ENCODE measurements at regions not wholly inside any gene's neighbourhood (a gene's known extent, or its start where the extent isn't known, plus 50 kb on each side); places are given as distances from the start of the nearest gene placed in this dataset.

DNA sequence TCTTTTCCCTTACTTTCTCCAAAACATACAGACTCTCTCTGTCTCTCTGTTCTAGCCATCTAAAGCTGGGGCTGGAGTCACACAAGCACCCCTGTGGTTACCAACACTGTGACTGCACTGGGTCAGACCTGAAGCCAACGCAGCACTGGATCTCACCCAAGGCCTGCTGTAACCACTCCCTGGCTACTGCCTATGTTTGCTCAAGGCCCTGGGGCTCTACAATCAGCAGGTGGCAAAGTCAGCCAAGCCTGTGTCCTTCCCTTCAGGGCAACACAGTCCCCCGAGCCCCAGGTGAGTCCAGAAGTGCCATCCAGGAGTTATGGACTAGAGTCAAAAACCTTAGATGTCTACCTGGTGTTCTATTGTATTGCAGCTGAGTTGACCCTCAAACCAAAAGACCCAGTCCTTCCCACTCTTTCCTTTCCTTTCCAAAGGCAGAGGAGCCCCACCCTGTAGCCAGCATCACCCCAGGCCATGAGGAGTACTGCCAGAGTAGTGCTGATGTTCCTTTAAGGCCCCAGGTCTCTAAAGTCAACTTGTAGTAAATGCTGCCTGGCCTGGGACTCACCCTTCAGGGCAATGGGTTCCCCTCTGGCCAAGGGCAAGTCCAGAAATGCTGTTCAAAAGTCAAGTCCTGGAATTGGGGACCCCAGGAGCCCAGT is 58.8 kb upstream of the RAP2C start:
- H3K36me3 Mint-ChIP-seq (ENCODE audit: low read depth), result no peaks in the 10 kb centered on the region
- no peaks in the 10 kb centered on the region for H3K4me1 ChIP-seq (ENCODE audit: control insufficient read depth, insufficient read depth, low read length)
- 88% methylated on average over 2 of the region's 2 CpGs; no CpG with 5 or more reads in 1 of the 2 experiments for WGBS, 2 experiments (ENCODE audit: insufficient coverage in 1 of 2, insufficient read length in 1 of 2)
- no peak overlapping the region for H3K4me3 Mint-ChIP-seq
- H3K4me1 Mint-ChIP-seq, result peaks cover 6% of the 10 kb centered on the region
- H3K9me3 ChIP-seq (ENCODE audit: control insufficient read depth, low read length), result no peaks in the 10 kb centered on the region
- H3K27ac Mint-ChIP-seq, result no peak overlapping the region
- peaks cover 5% of the 10 kb centered on the region for H3K27me3 Mint-ChIP-seq (ENCODE audit: insufficient read depth)
- no peak for DNase-seq
- no peak overlapping the region for H3K27ac ChIP-seq (ENCODE audit: low read depth, low read length)
- H3K9ac ChIP-seq (ENCODE audit: extremely low read depth, low read length, poor library complexity, severe bottlenecking), result no peak overlapping the region
- TF ChIP-seq, protein P1, sequence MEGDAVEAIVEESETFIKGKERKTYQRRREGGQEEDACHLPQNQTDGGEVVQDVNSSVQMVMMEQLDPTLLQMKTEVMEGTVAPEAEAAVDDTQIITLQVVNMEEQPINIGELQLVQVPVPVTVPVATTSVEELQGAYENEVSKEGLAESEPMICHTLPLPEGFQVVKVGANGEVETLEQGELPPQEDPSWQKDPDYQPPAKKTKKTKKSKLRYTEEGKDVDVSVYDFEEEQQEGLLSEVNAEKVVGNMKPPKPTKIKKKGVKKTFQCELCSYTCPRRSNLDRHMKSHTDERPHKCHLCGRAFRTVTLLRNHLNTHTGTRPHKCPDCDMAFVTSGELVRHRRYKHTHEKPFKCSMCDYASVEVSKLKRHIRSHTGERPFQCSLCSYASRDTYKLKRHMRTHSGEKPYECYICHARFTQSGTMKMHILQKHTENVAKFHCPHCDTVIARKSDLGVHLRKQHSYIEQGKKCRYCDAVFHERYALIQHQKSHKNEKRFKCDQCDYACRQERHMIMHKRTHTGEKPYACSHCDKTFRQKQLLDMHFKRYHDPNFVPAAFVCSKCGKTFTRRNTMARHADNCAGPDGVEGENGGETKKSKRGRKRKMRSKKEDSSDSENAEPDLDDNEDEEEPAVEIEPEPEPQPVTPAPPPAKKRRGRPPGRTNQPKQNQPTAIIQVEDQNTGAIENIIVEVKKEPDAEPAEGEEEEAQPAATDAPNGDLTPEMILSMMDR (conservative IDR thresholded peaks at IDR 0.05), result no peak
- no peak overlapping the region for H3K4me3 ChIP-seq (ENCODE audit: low read length)
- H3K9me3 Mint-ChIP-seq, result no peaks in the 10 kb centered on the region
- no peaks in the 10 kb centered on the region for H3K27me3 ChIP-seq (ENCODE audit: control insufficient read depth, insufficient read depth, low read length, poor library complexity, severe bottlenecking)
- H3K36me3 ChIP-seq (ENCODE audit: control insufficient read depth, insufficient read depth, low read length), result no peaks in the 10 kb centered on the region

DNA sequence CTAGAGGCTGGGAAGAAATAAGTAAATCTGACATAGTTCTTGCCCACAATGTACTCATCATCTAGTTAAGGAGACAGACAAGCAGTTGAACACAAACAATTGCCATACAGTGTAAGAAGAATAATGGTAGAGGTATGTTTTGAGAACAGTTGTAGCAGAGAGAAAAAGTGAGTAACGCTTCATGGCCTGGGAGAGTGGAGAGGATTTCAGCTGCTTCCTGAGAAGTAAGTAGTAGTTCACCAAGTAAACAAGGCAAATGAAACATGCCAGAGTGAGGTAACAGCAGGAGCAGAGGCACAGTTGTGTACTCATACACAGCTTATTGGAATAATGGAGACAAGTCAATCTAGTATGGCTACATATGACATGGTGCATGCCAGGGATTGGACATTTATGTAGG is 53.6 kb upstream of the RAP2C start:
- H3K27me3 Mint-ChIP-seq (ENCODE audit: insufficient read depth), result peaks cover 5% of the 10 kb centered on the region
- 88 to 100% methylated on average over 1 of the region's 1 CpG for WGBS, 2 experiments (ENCODE audit: insufficient coverage in 1 of 2, insufficient read length in 1 of 2)

DNA sequence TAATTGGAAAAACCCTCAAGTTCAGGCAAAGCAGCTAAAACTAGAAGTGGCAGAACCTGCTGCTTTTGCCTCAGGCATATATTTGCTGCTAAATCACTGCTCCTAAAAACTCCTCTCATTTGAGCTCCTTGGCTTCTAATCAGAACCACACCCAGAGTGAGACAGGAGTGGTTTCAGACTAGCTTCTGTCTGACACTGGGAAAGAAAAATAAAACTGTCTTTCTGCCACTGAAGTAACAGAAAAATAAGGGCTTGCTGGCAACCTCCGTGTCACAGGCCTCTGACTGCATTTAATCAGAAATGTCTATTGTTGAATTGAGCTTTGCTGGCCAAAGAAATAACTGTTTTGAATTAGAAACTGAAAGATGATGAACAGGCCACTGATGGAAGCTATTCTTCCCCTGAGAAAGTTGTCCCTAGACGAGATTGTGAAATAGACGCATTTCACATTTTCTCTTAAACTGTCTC is 52.1 kb upstream of the RAP2C start:
- 83 to 100% methylated on average over 1 to 3 of the region's 3 CpGs for WGBS, 2 experiments (ENCODE audit: insufficient coverage in 1 of 2, insufficient read length in 1 of 2)
- no peak overlapping the region for H3K4me3 ChIP-seq (ENCODE audit: low read length)
- Mint-ChIP-seq H3K27ac (no peak overlapping the region), H3K36me3 (ENCODE audit: low read depth) (no peaks in the 10 kb centered on the region), H3K4me1 (no peaks in the 10 kb centered on the region), H3K4me3 (no peak overlapping the region), H3K9me3 (no peaks in the 10 kb centered on the region), H3K27me3 (ENCODE audit: insufficient read depth) (no peaks in the 10 kb centered on the region)
- H3K9ac ChIP-seq (ENCODE audit: extremely low read depth, low read length, poor library complexity, severe bottlenecking), result no peak overlapping the region
- no peak overlapping the region for H3K27ac ChIP-seq (ENCODE audit: low read depth, low read length)
- H3K27me3 ChIP-seq (ENCODE audit: control insufficient read depth, insufficient read depth, low read length, poor library complexity, severe bottlenecking), result no peaks in the 10 kb centered on the region
- TF ChIP-seq, protein P1 (conservative IDR thresholded peaks at IDR 0.05), result no peak
- no peaks in the 10 kb centered on the region for H3K4me1 ChIP-seq (ENCODE audit: control insufficient read depth, insufficient read depth, low read length)
- DNase-seq, result no peak
- no peaks in the 10 kb centered on the region for H3K9me3 ChIP-seq (ENCODE audit: control insufficient read depth, low read length)
- no peaks in the 10 kb centered on the region for H3K36me3 ChIP-seq (ENCODE audit: control insufficient read depth, insufficient read depth, low read length)

More for the DNA sequence above, 53.6 kb upstream of the RAP2C start:
- H3K36me3 ChIP-seq (ENCODE audit: control insufficient read depth, insufficient read depth, low read length), result no peaks in the 10 kb centered on the region
- H3K4me1 ChIP-seq (ENCODE audit: control insufficient read depth, insufficient read depth, low read length), result no peaks in the 10 kb centered on the region
- TF ChIP-seq, protein P1 (conservative IDR thresholded peaks at IDR 0.05), result no peak
- H3K4me3 ChIP-seq (ENCODE audit: low read length), result no peak overlapping the region
- no peak overlapping the region for H3K27ac Mint-ChIP-seq
- no peak for DNase-seq
- no peaks in the 10 kb centered on the region for H3K27me3 ChIP-seq (ENCODE audit: control insufficient read depth, insufficient read depth, low read length, poor library complexity, severe bottlenecking)
- no peak overlapping the region for H3K4me3 Mint-ChIP-seq
- H3K9me3 Mint-ChIP-seq, result no peaks in the 10 kb centered on the region
- no peak overlapping the region for H3K27ac ChIP-seq (ENCODE audit: low read depth, low read length)
- no peaks in the 10 kb centered on the region for H3K4me1 Mint-ChIP-seq
- no peaks in the 10 kb centered on the region for H3K36me3 Mint-ChIP-seq (ENCODE audit: low read depth)
- H3K9me3 ChIP-seq (ENCODE audit: control insufficient read depth, low read length), result no peaks in the 10 kb centered on the region
- no peak overlapping the region for H3K9ac ChIP-seq (ENCODE audit: extremely low read depth, low read length, poor library complexity, severe bottlenecking)
